ENCODE measurements at regions not wholly inside any gene's neighbourhood (a gene's known extent, or its start where the extent isn't known, plus 50 kb on each side); places are given as distances from the start of the nearest gene placed in this dataset.

- no peak for DNase-seq (ENCODE audit: low read depth)
Observed at GRCh38 chr4:152112887-152113286, 352.1 kb upstream of the GATB start.

- DNase-seq (ENCODE audit: low read depth), result no peak
Observed at GRCh38 chr4:152112190-152112589, 351.4 kb upstream of the GATB start.

GRCh38 chr4:152110780-152111179 lies 350.0 kb upstream of the GATB start:
- DNase-seq (ENCODE audit: low read depth), result no peak

- no peak for DNase-seq (ENCODE audit: low read depth)
Observed at GRCh38 chr4:152109531-152110509, 349.0 kb upstream of the GATB start.

- no peak for DNase-seq (ENCODE audit: low read depth)
Observed at GRCh38 chr4:152107736-152108500, 347.1 kb upstream of the GATB start.

- DNase-seq (ENCODE audit: low read depth), result peak; percentile 82
Observed at GRCh38 chr4:152106781-152107321, 346.0 kb upstream of the GATB start.

GRCh38 chr4:152106113-152106763 lies 345.4 kb upstream of the GATB start:
- DNase-seq (ENCODE audit: low read depth), result peak; percentile 94

GRCh38 chr4:152104901-152105357 lies 344.1 kb upstream of the GATB start:
- no peak for DNase-seq (ENCODE audit: low read depth)

- DNase-seq (ENCODE audit: low read depth), result no peak
Observed at GRCh38 chr4:152104356-152104755, 343.5 kb upstream of the GATB start.

GRCh38 chr4:152103181-152103901 lies 342.5 kb upstream of the GATB start:
- no peak for DNase-seq (ENCODE audit: low read depth)

GRCh38 chr4:152102436-152103000 lies 341.7 kb upstream of the GATB start:
- DNase-seq (ENCODE audit: low read depth), result no peak

GRCh38 chr4:152101556-152102435 lies 341.0 kb upstream of the GATB start:
- peak; percentile 36 for DNase-seq (ENCODE audit: low read depth)

- no peak for DNase-seq (ENCODE audit: low read depth)
Observed at GRCh38 chr4:152100379-152101201, 339.8 kb upstream of the GATB start.

GRCh38 chr4:152099981-152100378 lies 339.2 kb upstream of the GATB start:
- no peak for DNase-seq (ENCODE audit: low read depth)

- DNase-seq (ENCODE audit: low read depth), result no peak
Observed at GRCh38 chr4:152099555-152099954, 338.7 kb upstream of the GATB start.

GRCh38 chr4:152099061-152099425 lies 338.2 kb upstream of the GATB start:
- no peak for DNase-seq (ENCODE audit: low read depth)

GRCh38 chr4:152098365-152099060 lies 337.7 kb upstream of the GATB start:
- DNase-seq (ENCODE audit: low read depth), result no peak

- no peak for DNase-seq (ENCODE audit: low read depth)
Observed at GRCh38 chr4:152097371-152097770, 336.6 kb upstream of the GATB start.

- no peak for DNase-seq (ENCODE audit: low read depth)
Observed at GRCh38 chr4:152095701-152096070, 334.9 kb upstream of the GATB start.
